Kidney (tissue), 13 donors: ENCODE measurements at regions not wholly inside any gene's neighbourhood (a gene's known extent, or its start where the extent isn't known, plus 50 kb on each side); places are given as distances from the start of the nearest gene placed in this dataset.

Experiments
- DNase-seq, 5 donors: peaks; one replicate each; pipeline ENCODE4 v3.0.0-alpha.2; 2013 to 2020
- FAIRE-seq: peaks from 2 replicates; lab custom pipeline; 2012; peaks lifted over from hg19 to GRCh38; lab: Jason Lieb, UNC
- H3K27ac ChIP-seq, 2 donors: one replicate each; pipeline ENCODE4 v1.7.0; 2013; ENCODE audit warnings: low read depth in 2 of 2, low read length in 2 of 2, inconsistent platforms in 1 of 2
- H3K27me3 ChIP-seq: one replicate; pipeline ENCODE4 v1.7.1; 2013; ENCODE audit warnings: low read length, inconsistent platforms; ENCODE audit not compliant: control insufficient read depth, insufficient read depth
- H3K36me3 ChIP-seq, 3 donors: one replicate each; pipeline versions ENCODE4 v1.7.0 to v1.7.1; 2013; ENCODE audit warnings: low read length in 3 of 3, control low read depth in 1 of 3, inconsistent platforms in 1 of 3; ENCODE audit not compliant: insufficient read depth in 3 of 3, control insufficient read depth in 2 of 3
- H3K4me1 ChIP-seq, 3 donors: one replicate each; pipeline versions ENCODE4 v1.7.0 to v1.7.1; 2013; ENCODE audit warnings: low read length in 3 of 3, inconsistent platforms in 1 of 3, low read depth in 1 of 3; ENCODE audit not compliant: control insufficient read depth in 2 of 3, insufficient read depth in 2 of 3
- H3K4me3 ChIP-seq, 3 donors: one replicate each; pipeline versions ENCODE4 v1.7.0 to v1.8.1; 2013; ENCODE audit warnings: low read length in 3 of 3, control low read depth in 1 of 3, inconsistent platforms in 1 of 3
- H3K9ac ChIP-seq, 3 donors: one replicate each; pipeline versions ENCODE4 v1.7.0 to v1.7.1; 2013; ENCODE audit warnings: low read length in 3 of 3, control low read depth in 1 of 3, inconsistent platforms in 1 of 3
- H3K9me3 ChIP-seq, 3 donors: one replicate each; pipeline versions ENCODE4 v1.7.0 to v1.7.1; 2013; ENCODE audit warnings: low read length in 3 of 3, control low read depth in 1 of 3, inconsistent platforms in 1 of 3; ENCODE audit not compliant: control insufficient read depth in 2 of 3, insufficient read depth in 1 of 3
- intact Hi-C: fragments of 100-400 bp; cut with DNase I; formaldehyde crosslinking; loops from one replicate; pipeline ENCODE4 v1.11.1; 2022
- TF ChIP-seq, protein P1 (sequence below): IDR thresholded peaks from 3 replicates; pipeline ENCODE4 v1.5.1; 2012; ENCODE audit warnings: mild to moderate bottlenecking, moderate library complexity, borderline replicate concordance; ENCODE audit not compliant: insufficient read depth; ENCODE audit errors: extremely low read depth
- donor health status: control.
- donor health status: control.
- donor health status: control.
- donor health status: control.
- donor health status: control.
- donor health status: DM: yes; HTN: yes; CAD: no.
- donor health status: Normal renal cell carcinoma (clear cell type).

DNA sequence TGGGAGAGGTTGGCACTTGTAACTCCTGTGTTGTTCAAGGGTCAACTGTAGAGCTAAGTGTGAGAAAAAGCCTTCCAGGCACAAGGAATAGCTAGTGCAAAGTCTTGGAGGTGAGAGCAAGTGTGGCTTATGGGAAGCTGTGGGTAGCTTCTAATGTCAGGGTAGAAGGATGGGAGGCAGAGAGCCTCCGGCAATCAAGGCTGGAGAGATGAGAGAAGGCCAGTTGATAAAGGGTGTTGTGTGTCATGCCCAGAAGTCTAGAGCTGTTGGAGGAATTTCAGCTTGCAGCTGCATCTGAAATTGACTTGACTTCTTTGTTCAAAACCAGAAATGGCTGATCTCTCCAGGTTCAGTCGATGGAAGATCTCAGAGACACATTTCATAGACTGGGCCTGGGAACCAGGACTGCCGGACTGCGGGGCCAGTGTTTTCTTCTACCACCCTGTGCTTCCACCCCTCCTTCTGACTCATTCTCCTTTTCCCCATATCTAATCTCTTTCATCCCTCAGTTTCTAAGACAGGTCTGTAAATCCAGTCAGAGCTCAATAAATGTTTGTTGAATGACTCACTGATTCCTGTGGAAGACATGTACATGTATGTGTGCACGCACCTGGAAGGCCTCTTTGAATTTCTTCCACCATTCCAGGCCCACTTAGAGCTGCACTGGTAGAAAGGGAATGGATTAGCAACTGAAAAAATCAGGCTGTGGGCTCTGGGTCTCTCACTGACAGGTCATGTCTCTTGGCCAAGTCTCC is 67.8 kb upstream of the KLF4 start:
- H3K27ac ChIP-seq = no peak overlapping the region
- FAIRE-seq (no peak), DNase-seq (no peak)
- no peaks in the 10 kb centered on the region for H3K4me1 ChIP-seq
- H3K36me3 ChIP-seq = no peaks in the 10 kb centered on the region
- TF ChIP-seq, protein P1, sequence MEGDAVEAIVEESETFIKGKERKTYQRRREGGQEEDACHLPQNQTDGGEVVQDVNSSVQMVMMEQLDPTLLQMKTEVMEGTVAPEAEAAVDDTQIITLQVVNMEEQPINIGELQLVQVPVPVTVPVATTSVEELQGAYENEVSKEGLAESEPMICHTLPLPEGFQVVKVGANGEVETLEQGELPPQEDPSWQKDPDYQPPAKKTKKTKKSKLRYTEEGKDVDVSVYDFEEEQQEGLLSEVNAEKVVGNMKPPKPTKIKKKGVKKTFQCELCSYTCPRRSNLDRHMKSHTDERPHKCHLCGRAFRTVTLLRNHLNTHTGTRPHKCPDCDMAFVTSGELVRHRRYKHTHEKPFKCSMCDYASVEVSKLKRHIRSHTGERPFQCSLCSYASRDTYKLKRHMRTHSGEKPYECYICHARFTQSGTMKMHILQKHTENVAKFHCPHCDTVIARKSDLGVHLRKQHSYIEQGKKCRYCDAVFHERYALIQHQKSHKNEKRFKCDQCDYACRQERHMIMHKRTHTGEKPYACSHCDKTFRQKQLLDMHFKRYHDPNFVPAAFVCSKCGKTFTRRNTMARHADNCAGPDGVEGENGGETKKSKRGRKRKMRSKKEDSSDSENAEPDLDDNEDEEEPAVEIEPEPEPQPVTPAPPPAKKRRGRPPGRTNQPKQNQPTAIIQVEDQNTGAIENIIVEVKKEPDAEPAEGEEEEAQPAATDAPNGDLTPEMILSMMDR = no peak
- H3K27me3 ChIP-seq = no peaks in the 10 kb centered on the region
- H3K9ac ChIP-seq = no peak overlapping the region
- H3K9me3 ChIP-seq = no peaks in the 10 kb centered on the region
- intact Hi-C loops = no loop called here
- no peak overlapping the region for H3K4me3 ChIP-seq

DNA sequence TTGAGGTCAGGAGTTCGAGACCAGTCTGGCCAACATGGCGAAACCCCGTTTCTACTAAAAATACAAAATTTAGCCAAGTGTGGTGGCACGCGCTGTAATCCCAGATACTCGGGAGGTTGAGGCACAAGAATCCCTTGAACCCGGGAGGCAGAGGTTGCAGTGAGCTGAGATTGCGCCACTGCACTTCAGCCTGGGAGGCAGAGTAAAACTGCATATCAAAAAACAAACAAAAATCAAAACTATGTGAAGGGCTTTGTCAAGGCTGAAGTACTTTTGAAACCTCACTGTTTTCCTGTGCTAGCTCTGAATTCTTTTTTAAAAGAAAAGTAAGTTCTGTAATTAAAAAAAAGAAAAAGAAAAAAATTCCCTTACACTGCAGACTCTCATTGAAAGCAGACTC is 65.1 kb upstream of the KLF4 start:
- Histone ChIP-seq H3K27me3 (no peaks in the 10 kb centered on the region), H3K4me3 (no peak overlapping the region), H3K4me1 (no peaks in the 10 kb centered on the region), H3K9me3 (no peaks in the 10 kb centered on the region), H3K36me3 (no peaks in the 10 kb centered on the region), H3K27ac (no peak overlapping the region), H3K9ac (no peak overlapping the region)
- TF ChIP-seq, protein P1 = no peak
- FAIRE-seq (no peak), DNase-seq (no peak)
- intact Hi-C loops = no loop called here

DNA sequence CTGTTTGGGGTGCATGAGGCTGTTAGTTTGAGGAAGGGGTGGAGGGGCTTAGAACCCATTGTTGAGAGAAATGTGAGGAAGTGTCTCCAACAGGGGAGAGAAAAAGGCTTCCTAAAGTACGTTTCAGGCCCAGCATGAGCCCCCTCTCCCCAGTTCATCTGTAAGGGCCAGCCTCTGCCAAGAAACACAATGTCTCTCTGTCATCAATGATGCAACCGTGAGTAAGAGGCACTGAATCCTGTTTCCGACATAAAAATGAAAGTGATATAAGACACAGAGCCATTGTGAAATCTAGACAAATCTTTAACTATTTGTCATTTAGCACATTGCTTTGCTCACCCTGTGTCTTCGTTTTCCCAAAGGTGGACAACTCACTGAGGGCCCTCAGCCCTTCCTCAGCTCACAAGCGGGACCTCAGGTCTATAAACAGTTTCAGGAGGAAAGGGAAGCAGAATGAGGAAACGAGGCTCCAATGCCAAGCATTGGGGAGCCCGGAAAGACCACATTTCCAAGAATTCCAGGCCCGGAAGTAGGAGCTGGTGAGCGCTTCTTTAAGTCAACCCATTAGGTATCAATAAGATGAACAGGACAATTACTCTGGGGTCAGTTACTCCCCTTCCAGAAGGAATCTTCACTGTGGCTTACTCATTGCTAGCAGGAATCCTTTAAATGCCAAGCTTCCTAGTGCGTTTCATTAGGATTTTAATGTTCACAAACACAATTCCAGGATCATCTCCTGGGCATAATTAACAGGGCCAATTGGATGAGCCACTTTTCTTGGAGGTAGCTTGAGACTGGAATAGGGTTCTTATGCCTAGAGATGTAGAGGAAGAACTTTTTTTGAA is 59.0 kb upstream of the KLF4 start:
- Histone ChIP-seq H3K4me3 (no peak overlapping the region), H3K9ac (no peak overlapping the region), H3K9me3 (no peaks in the 10 kb centered on the region), H3K27me3 (no peaks in the 10 kb centered on the region), H3K4me1 (no peaks in the 10 kb centered on the region), H3K27ac (no peak overlapping the region), H3K36me3 (no peaks in the 10 kb centered on the region)
- DNase-seq (peak in 1 of 5 donors; percentile 15), FAIRE-seq (no peak)
- intact Hi-C loops = no loop called here
- TF ChIP-seq, protein P1 = no peak
